ENCODE measurements at regions not wholly inside any gene's neighbourhood (a gene's known extent, or its start where the extent isn't known, plus 50 kb on each side); places are given as distances from the start of the nearest gene placed in this dataset.

DNA sequence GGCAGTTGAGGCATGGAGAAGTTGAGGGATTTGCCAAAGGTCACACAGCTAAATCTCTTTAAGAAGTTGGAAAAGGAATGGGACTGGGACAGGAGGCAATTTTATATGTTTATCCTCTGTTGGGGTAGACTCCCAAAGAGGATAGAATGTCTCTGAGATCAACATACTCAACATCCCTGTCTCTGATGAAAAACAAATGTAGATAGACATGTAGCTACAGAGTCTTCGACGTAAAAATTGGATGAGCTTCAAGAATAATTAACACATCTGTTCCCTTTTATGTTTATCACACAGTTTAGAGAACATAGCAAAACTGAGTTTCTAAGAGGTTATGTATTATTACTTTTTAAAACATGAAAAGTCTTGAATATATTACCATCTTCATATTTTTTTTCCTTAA, 204.6 kb upstream of the CD180 start:
- H3K9me3 ChIP-seq (ENCODE audit: control insufficient read depth in 1 of 2, insufficient read depth in 1 of 2, low read depth in 1 of 2, low read length in 2 of 2): no peaks in the 10 kb centered on the region
- DNase-seq (ENCODE audit: low read depth, low spot score) (no peak), ATAC-seq (no peak)
- no peaks in the 10 kb centered on the region for H3K4me1 ChIP-seq (ENCODE audit: control insufficient read depth in 1 of 2, insufficient read depth in 2 of 2, low read length in 2 of 2)
- no peak overlapping the region for H3K4me2 ChIP-seq (ENCODE audit: low read length)
- ChIA-PET RAD21 (ENCODE audit: low non-redundant PET in 1 of 2, low total read pairs in 2 of 2, uncharacterized antibody in 2 of 2, unreplicated experiment in 2 of 2) (no interaction called here), POLR2A (no interaction called here), CTCF (no interaction called here)
- no peak overlapping the region for H3K27ac ChIP-seq (ENCODE audit: low read depth, low read length)
- intact Hi-C loops (cut with micrococcal nuclease): no loop called here
- H4K20me1 ChIP-seq (ENCODE audit: insufficient read depth): no peaks in the 10 kb centered on the region
- no peak overlapping the region for H2AFZ ChIP-seq (ENCODE audit: low read depth, low read length, poor library complexity, severe bottlenecking)
- H3K36me3 ChIP-seq (ENCODE audit: control insufficient read depth in 1 of 2, insufficient read depth in 2 of 2, low read length in 2 of 2): no peaks in the 10 kb centered on the region
- no peaks in the 10 kb centered on the region; the same call in 1 of the 2 replicates for H3K27me3 ChIP-seq (ENCODE audit: insufficient read depth, low read length)
- TF ChIP-seq, protein P1, sequence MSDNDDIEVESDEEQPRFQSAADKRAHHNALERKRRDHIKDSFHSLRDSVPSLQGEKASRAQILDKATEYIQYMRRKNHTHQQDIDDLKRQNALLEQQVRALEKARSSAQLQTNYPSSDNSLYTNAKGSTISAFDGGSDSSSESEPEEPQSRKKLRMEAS (IDR thresholded peaks at IDR 0.05): no peak
- TF ChIP-seq ELF1 (IDR thresholded peaks at IDR 0.05; ENCODE audit: borderline replicate concordance, low read depth) (no peak), ZFX (IDR thresholded peaks at IDR 0.05) (no peak), ZNF274 (IDR thresholded peaks at IDR 0.05; ENCODE audit: low read depth, low read length) (no peak), EZH2 (IDR thresholded peaks at IDR 0.05) (no peak), CBX3 (IDR thresholded peaks at IDR 0.05; ENCODE audit: low read depth) (no peak), FOSL1 (IDR thresholded peaks at IDR 0.05; ENCODE audit: low read depth) (no peak)
- H3K4me3 ChIP-seq (replicated peaks in 1 of 2; ENCODE audit: low read depth in 1 of 2, low read length in 2 of 2): no peak overlapping the region
- no peaks in the 10 kb centered on the region for H3K9me2 ChIP-seq (ENCODE audit: insufficient read depth)
- H3K79me2 ChIP-seq (ENCODE audit: insufficient read depth, low read length): no peaks in the 10 kb centered on the region
- BruUV-seq (replicated peaks): no TSS peak
- H3K9ac ChIP-seq (ENCODE audit: low read length): no peak overlapping the region

DNA sequence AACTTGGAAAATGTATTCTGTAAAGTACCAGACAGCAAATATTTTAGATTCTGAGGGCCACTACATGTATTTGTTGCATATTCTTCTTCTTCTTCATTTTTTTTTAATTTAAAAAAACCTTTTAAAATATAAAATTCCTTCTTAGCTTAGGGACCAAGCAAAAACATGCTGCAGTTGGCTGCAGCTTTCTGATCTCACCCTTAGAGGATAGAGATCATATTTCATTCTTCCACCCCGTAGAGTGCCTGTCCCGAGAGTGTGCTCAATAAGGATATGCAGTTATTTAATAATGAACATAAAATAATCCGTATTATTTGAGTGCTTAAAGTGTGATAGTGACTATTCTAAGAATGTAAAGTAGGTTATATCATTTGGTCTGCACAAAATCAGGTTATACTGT, 204.2 kb upstream of the CD180 start:
- H2AFZ ChIP-seq (ENCODE audit: low read depth, low read length, poor library complexity, severe bottlenecking): no peak overlapping the region
- no peaks in the 10 kb centered on the region for H3K79me2 ChIP-seq (ENCODE audit: insufficient read depth, low read length)
- ChIA-PET CTCF (no interaction called here), RAD21 (ENCODE audit: low non-redundant PET in 1 of 2, low total read pairs in 2 of 2, uncharacterized antibody in 2 of 2, unreplicated experiment in 2 of 2) (no interaction called here), POLR2A (no interaction called here)
- H3K4me1 ChIP-seq (ENCODE audit: control insufficient read depth in 1 of 2, insufficient read depth in 2 of 2, low read length in 2 of 2): no peaks in the 10 kb centered on the region
- intact Hi-C loops (cut with micrococcal nuclease): no loop called here
- no peak overlapping the region for H3K27ac ChIP-seq (ENCODE audit: low read depth, low read length)
- H3K9ac ChIP-seq (ENCODE audit: low read length): no peak overlapping the region
- H3K4me3 ChIP-seq (replicated peaks in 1 of 2; ENCODE audit: low read depth in 1 of 2, low read length in 2 of 2): no peak overlapping the region
- H3K9me2 ChIP-seq (ENCODE audit: insufficient read depth): no peaks in the 10 kb centered on the region
- H3K4me2 ChIP-seq (ENCODE audit: low read length): no peak overlapping the region
- H4K20me1 ChIP-seq (ENCODE audit: insufficient read depth): no peaks in the 10 kb centered on the region
- DNase-seq (ENCODE audit: low read depth, low spot score) (no peak), ATAC-seq (no peak)
- no TSS peak for BruUV-seq (replicated peaks)
- H3K36me3 ChIP-seq (ENCODE audit: control insufficient read depth in 1 of 2, insufficient read depth in 2 of 2, low read length in 2 of 2): no peaks in the 10 kb centered on the region
- H3K9me3 ChIP-seq (ENCODE audit: control insufficient read depth in 1 of 2, insufficient read depth in 1 of 2, low read depth in 1 of 2, low read length in 2 of 2): no peaks in the 10 kb centered on the region
- no peaks in the 10 kb centered on the region; the same call in 1 of the 2 replicates for H3K27me3 ChIP-seq (ENCODE audit: insufficient read depth, low read length)
- TF ChIP-seq TCF7L2 (IDR thresholded peaks at IDR 0.05; ENCODE audit: borderline replicate concordance, extremely low read depth, insufficient read depth, insufficient read length) (no peak), JUND (IDR thresholded peaks at IDR 0.05) (no peak), SRF (IDR thresholded peaks at IDR 0.05; ENCODE audit: low read depth) (no peak), CBX3 (IDR thresholded peaks at IDR 0.05; ENCODE audit: low read depth) (no peak), RAD21 (IDR thresholded peaks at IDR 0.05; ENCODE audit: low read depth) (no peak), EZH2phosphoT487 (IDR thresholded peaks at IDR 0.05; ENCODE audit: borderline replicate concordance) (no peak), ZNF274 (IDR thresholded peaks at IDR 0.05; ENCODE audit: low read depth, low read length) (no peak), EZH2 (IDR thresholded peaks at IDR 0.05) (no peak), YY1 (IDR thresholded peaks at IDR 0.05; ENCODE audit: extremely low read depth, insufficient replicate concordance, low read depth, low read length) (no peak)
- TF ChIP-seq, protein P2, sequence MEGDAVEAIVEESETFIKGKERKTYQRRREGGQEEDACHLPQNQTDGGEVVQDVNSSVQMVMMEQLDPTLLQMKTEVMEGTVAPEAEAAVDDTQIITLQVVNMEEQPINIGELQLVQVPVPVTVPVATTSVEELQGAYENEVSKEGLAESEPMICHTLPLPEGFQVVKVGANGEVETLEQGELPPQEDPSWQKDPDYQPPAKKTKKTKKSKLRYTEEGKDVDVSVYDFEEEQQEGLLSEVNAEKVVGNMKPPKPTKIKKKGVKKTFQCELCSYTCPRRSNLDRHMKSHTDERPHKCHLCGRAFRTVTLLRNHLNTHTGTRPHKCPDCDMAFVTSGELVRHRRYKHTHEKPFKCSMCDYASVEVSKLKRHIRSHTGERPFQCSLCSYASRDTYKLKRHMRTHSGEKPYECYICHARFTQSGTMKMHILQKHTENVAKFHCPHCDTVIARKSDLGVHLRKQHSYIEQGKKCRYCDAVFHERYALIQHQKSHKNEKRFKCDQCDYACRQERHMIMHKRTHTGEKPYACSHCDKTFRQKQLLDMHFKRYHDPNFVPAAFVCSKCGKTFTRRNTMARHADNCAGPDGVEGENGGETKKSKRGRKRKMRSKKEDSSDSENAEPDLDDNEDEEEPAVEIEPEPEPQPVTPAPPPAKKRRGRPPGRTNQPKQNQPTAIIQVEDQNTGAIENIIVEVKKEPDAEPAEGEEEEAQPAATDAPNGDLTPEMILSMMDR (IDR thresholded peaks at IDR 0.05 in 2 of 3, conservative IDR thresholded peaks at IDR 0.05 in 1 of 3; ENCODE audit: borderline replicate concordance in 1 of 3, insufficient read depth in 1 of 3, low read depth in 2 of 3, low read length in 2 of 3): no peak
- TF ChIP-seq, protein P3, sequence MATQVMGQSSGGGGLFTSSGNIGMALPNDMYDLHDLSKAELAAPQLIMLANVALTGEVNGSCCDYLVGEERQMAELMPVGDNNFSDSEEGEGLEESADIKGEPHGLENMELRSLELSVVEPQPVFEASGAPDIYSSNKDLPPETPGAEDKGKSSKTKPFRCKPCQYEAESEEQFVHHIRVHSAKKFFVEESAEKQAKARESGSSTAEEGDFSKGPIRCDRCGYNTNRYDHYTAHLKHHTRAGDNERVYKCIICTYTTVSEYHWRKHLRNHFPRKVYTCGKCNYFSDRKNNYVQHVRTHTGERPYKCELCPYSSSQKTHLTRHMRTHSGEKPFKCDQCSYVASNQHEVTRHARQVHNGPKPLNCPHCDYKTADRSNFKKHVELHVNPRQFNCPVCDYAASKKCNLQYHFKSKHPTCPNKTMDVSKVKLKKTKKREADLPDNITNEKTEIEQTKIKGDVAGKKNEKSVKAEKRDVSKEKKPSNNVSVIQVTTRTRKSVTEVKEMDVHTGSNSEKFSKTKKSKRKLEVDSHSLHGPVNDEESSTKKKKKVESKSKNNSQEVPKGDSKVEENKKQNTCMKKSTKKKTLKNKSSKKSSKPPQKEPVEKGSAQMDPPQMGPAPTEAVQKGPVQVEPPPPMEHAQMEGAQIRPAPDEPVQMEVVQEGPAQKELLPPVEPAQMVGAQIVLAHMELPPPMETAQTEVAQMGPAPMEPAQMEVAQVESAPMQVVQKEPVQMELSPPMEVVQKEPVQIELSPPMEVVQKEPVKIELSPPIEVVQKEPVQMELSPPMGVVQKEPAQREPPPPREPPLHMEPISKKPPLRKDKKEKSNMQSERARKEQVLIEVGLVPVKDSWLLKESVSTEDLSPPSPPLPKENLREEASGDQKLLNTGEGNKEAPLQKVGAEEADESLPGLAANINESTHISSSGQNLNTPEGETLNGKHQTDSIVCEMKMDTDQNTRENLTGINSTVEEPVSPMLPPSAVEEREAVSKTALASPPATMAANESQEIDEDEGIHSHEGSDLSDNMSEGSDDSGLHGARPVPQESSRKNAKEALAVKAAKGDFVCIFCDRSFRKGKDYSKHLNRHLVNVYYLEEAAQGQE (IDR thresholded peaks at IDR 0.05; ENCODE audit: low read depth): no peak
- TF ChIP-seq, protein P1 (IDR thresholded peaks at IDR 0.05): no peak
- TF ChIP-seq, protein P4, sequence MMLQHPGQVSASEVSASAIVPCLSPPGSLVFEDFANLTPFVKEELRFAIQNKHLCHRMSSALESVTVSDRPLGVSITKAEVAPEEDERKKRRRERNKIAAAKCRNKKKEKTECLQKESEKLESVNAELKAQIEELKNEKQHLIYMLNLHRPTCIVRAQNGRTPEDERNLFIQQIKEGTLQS (IDR thresholded peaks at IDR 0.05): no peak
